HPDE6-E6E7 (cell line): ENCODE measurements at regions not wholly inside any gene's neighbourhood (a gene's known extent, or its start where the extent isn't known, plus 50 kb on each side); places are given as distances from the start of the nearest gene placed in this dataset.

ENCODE experiments used
- DNase-seq: peaks from one replicate; pipeline ENCODE4 v3.0.0; 2011; ENCODE audit warnings: missing footprints; ENCODE audit errors: extremely low spot score

- DNase-seq: no peak
Measured at GRCh38 chr9:119831309-119831708, 462.1 kb upstream of the BRINP1 start.

DNA sequence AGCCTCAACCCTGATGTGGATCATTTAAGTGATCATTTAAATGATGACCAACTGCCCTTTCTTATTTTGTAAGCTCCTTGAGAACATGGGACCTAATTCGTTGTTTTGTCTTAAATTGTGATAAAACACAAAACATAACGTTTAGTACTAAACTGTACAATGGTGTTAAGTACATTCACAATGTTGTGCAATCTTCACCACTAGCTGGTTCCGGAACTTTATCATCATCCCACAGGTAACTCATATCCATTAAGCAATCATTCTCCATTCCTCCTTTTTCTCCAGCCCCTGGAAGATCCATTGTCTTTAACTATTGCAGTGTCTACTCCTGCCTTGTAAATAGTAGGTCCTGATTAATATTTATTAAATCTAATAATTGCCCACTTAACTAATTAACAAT, 460.5 kb upstream of the BRINP1 start:
- DNase-seq: no peak

DNA sequence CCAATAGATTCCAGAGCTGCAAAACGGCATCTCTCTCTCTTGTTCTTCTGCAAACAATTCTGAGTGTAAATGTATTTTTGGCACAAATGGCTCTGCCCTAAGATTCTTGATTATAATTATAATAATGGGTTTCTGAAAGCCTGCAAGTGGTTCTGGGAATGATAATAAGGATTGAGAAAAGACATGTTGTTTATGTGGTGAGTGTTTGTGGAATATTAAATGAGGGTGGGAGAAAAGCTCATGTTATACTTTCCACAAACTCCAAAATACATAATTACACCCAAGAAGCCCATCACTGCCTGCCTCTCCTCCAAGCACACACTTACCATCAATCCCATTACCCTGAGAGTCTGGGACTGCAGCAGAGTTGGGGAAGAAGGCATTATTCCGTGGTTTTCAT, 460.0 kb upstream of the BRINP1 start:
- no peak for DNase-seq

DNA sequence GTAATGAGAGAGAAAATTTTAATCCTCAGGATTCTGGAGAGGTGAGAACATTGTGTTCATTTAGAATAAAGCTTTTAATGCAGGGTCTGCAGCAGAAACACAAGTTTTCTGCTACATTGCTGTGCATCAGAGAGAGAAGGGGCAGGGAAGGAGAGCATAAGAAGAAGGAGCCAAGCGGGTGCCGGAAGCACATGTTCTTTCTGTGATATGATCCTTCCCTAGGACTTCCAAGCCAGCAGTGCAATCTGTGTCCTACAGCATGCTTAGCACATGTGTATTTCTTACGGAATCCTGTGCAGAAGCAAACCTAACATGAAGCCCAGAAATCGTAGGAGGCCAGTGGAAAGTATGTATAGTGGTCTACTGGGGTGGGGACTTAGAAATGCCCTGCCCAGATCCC, 458.3 kb upstream of the BRINP1 start:
- no peak for DNase-seq

DNA sequence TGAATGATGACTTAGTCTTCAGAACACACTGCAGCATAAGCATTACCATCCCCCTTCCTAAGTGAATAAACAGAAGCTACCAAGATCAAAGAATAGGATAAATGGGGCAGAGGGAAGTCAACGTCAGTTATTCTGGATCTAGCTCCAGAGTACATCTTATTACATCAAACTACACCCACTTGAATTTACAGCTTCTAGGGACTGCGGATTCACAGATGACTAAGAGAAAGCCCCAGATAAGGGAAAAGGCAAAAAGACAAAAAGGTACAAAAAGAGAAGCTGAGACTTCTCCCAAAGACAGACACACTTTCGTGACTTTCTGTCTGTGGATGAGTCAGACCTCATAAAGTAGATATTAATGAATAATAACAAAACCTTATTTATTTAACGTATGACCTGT, 457.9 kb upstream of the BRINP1 start:
- no peak for DNase-seq

GRCh38 chr9:119818726-119819435, 449.6 kb upstream of the BRINP1 start:
- no peak for DNase-seq

DNA sequence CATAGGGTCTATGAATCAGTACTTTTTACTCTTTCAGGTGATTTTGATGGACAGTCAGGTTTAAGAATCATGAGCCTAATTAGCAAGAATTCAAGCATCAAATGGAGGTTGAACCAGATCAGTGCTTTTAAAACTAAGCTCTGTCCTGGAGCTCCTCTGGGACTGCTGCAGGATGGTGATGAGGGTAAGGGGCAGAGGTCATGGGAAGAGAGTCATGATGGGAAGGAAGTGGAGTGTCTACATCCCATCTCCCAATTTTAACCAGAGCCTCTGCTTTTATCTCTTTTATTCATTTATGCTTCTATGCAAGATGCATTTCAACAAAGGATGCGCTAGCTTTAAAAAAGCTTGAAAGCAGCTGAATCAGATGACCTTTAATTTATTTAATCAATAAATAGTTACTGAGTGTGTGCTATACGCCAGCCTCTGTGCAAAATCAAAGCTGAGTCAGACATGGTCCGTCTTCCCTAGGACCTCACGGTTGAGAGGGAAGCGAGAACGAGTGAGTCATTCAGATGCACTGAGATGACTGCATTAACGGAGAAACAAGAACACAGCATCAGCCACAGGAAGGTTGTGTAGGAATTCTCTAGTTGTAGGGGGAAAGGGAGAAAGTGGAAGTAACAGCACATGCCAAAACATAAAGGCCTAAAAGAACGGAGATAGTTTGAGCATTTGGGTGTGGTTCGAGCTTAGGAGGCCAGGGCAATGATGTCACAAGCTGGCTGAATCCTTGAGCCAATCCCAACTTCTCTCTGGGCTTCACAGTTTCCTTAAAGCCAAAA, 441.6 kb upstream of the BRINP1 start:
- no peak for DNase-seq

DNA sequence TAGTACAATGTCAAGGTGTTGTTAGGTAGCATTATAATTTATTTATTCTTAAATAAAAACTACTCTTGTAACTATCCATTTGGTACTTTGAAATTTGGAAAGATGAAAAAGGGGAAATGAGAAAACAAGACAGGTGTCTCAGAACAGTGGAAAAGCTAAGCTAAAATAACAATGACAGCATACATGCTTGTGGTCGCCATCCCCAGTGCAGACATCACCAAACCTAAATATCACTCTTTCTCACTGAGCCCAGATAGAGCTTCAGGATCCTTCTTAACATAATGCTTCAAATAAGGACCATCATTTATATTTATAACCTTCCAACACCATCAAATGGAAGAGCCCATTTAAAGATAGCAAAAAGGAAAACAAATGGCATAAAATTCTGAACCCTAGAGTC, 434.4 kb upstream of the BRINP1 start:
- DNase-seq: no peak

- DNase-seq: no peak
Measured at GRCh38 chr9:119802621-119803020, 433.4 kb upstream of the BRINP1 start.

GRCh38 chr9:119802133-119802532, 432.9 kb upstream of the BRINP1 start:
- no peak for DNase-seq

DNA sequence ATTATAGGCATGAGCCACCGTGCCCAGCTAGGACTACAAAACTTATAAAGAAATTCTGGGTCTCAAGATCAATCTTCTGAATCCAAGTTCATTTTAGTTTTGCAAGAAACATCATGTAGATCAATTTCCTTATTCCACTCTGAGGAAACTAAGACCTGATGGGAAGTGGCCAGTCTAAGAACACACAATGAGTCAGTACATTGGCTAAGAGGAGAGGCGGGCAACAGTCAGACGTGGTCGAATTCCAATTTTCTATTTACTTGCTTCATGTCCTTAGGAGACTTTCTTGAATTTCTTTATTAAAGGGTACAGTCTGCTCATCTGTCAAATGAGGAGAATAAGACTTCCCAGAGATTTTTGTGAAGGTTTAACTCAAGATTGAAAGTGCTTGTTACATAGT, 432.1 kb upstream of the BRINP1 start:
- no peak for DNase-seq

DNA sequence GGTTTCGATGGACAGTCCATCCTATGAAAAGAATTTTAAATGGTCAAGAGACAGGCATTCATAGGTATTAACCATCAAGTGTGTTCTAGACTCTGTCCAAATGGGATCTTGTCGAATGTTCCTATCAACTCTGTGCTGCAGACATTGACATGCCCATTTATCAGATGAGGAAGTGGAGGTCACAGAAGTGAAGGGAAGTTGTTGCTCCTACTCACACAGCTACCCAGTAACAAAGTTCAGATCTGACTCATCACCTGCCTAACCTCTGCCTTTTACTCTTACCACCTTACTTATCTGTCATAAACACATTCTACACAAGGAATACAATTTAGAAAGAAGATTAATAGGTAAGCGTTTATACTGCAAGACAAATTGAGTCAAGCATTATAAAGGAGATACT, 426.2 kb upstream of the BRINP1 start:
- no peak for DNase-seq

DNA sequence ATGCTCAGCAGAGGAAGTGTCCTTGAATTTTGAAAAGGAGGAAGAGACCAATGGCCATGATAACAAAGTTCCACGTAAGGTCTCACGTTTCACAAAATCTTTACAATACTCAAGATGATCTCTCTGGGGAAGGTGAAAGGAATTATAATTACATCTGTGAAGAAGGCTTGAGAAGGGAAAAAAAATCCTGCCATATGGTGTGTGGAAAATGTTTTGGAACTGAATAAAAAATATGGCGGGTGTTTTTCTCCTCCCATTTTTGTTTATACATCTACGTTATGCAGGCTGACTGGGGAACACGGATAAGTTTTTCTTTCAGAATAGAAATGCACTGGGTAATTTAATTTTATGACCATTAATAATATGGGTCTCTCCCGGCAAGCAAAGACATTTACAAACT, 425.6 kb upstream of the BRINP1 start:
- no peak for DNase-seq

DNA sequence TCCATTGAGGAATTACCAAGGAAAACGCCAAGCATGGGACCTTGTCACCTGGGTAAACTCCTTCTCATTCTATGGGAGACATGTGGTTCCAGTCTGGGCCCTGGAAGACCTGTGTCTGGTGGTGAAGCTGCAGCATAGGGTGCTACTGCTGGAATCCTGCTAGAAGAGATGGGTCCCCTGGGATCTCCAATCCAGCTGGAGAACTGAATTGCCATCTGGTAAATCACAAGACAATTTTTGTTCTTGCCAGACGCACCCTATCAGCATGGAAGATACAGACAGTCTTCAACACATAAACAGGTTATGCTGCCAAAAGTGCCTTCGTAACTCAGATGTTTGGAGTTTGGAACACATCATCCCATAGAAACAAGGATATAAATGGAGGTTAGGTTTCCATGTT, 424.0 kb upstream of the BRINP1 start:
- no peak for DNase-seq

DNA sequence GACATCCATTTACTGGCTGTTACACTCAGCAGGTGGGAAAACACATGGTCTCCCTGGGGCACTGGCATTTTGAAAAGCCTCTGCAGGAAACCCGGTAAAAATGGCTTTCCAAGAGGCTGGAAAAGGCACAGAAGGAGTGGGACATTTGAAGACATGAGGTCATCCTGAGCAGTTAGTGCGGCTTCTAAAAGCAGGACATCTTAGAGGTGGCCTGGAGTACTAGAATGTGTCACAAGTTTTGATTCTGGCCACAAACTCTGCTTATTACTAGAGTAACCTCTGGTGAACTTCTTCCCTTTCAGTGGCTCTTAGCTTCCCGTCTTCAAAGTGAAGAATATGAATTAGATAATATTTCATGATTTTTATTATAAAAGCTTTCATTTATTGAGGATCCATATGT, 423.0 kb upstream of the BRINP1 start:
- DNase-seq: no peak

- DNase-seq: no peak
Measured at GRCh38 chr9:119789987-119790386, 420.8 kb upstream of the BRINP1 start.

DNA sequence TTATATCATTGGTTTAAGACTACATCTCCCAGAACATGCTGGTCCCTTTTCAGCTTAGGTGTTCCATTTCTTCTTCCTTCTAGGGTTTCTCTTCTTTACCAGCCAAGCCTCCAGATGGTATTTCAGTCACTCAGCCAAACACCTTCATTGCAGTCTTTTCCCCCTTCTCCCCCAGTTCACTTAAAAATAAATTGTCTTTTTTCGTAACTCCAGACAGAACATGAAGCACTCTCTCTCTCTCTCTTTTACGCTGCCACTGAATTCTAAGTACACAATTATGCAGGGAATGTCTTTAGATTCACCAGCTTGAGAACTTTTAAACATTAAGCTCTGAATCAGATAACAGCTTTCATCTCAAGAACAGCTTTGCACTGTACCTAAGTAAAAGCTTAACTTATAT, 419.7 kb upstream of the BRINP1 start:
- DNase-seq: no peak

- no peak for DNase-seq
Measured at GRCh38 chr9:119781886-119782285, 412.7 kb upstream of the BRINP1 start.

GRCh38 chr9:119775410-119775809, 406.2 kb upstream of the BRINP1 start:
- no peak for DNase-seq

GRCh38 chr9:119773823-119774222, 404.6 kb upstream of the BRINP1 start:
- no peak for DNase-seq

- no peak for DNase-seq
Measured at GRCh38 chr9:119771341-119771740, 402.1 kb upstream of the BRINP1 start.

DNA sequence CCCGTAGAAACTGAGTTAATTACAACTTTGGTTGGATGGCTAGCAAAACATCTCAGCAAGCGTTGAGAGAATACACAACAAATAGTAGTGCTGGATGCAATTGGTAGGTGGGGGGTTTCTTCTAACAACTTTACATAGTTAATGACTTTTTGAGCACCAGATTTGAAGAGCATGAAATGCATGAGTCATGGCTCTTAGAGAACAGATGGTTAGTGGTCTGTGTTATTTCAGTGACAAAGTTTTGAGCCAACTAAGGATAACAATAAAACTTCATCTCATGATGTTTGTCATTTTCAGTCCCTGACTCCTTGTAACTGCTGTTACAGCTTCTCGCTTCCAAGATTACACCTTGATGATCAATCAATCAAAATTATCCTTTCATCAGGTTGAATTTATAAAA, 399.0 kb upstream of the BRINP1 start:
- DNase-seq: no peak

- DNase-seq: no peak
Measured at GRCh38 chr9:119765632-119766175, 396.5 kb upstream of the BRINP1 start.
